AG09309 (cell line): ENCODE measurements at regions not wholly inside any gene's neighbourhood (a gene's known extent, or its start where the extent isn't known, plus 50 kb on each side); places are given as distances from the start of the nearest gene placed in this dataset.
"Not testable (repeated sequence)": the region's sequence is repeated elsewhere in the genome, so short reads cannot be mapped to it uniquely, and the experiment has no call there.

ENCODE experiments used
- DNase-seq: peaks from one replicate; pipeline ENCODE4 v3.0.0-alpha.2; 2010; ENCODE audit warnings: low read depth
- H3K4me3 ChIP-seq: 2 replicates; pipeline ENCODE4 v1.5.1; 2011; ENCODE audit warnings: mild to moderate bottlenecking, low read depth, low read length, moderate library complexity; ENCODE audit not compliant: control insufficient read depth
- TF ChIP-seq, protein P1 (sequence below): IDR thresholded peaks from 2 replicates; pipeline ENCODE4 v1.5.1; 2011; ENCODE audit warnings: mild to moderate bottlenecking, low read depth, low read length, inconsistent platforms; ENCODE audit not compliant: insufficient read depth, control insufficient read depth; ENCODE audit errors: missing control alignments

DNA sequence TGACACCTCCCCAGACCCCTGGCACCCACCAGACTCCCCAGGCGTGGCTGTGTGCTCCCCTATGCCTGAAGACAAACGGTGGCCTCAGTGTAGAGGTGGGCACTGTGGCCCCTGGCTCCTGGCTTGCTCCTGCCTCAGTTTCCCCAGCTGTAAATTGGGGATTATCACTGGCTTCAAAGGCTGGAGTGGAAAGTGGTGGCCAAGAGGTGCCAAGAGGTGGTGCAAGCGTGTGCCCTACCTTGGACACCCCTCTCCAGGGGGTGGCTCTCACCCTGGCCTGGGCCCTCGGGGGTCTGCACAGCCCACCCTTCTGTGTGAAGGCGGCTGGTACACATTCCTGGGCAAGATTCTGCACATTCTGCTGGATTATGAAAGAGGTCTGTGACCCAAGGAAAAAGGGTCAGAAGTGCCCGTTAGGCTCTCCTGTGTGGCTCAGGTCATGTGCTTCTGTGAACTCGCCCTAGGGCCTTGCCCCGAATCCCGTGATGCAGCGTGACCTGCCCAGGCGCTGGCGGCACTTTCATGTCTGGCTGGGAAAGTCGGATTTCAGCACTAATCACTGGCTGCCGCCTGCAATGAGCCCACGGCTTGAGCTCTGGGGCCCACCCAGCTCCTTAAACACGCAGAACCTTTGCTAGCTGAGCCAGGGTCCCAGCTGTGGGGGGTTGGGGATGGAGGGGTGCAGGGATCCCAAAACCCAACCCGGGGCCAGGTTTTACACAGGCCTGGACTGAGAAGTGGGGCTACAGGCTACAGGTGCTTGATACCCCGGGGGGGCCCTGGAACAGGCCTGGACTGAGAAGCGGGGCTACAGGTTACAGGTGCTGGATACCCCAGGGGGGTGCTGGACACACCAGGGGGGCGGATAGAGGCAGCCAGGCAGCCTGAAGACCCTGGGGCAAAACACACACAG lies 86.8 kb upstream of the METTL9 start:
- not testable (repeated sequence) for DNase-seq, H3K4me3 ChIP-seq

DNA sequence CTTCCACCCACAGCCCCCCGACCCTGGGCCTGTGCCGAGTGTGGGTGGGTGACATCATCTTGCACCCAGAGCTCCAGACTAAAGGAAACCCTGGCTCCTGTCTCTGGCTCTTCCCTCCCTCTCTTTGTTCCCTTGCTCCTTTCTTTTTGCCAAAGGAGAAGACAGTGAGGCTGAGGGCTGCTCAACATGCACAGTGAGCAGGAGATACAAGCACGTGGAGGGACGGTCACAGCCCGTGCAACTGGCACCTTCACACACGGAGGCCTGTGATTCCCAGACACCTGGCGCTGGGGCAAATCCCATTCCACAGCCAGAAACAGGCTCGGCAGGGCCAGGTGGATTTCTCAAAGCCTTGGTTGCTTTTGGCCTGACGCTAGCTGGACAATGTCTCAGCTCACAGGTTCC lies 86.0 kb upstream of the METTL9 start:
- DNase-seq, H3K4me3 ChIP-seq: not testable (repeated sequence)

DNA sequence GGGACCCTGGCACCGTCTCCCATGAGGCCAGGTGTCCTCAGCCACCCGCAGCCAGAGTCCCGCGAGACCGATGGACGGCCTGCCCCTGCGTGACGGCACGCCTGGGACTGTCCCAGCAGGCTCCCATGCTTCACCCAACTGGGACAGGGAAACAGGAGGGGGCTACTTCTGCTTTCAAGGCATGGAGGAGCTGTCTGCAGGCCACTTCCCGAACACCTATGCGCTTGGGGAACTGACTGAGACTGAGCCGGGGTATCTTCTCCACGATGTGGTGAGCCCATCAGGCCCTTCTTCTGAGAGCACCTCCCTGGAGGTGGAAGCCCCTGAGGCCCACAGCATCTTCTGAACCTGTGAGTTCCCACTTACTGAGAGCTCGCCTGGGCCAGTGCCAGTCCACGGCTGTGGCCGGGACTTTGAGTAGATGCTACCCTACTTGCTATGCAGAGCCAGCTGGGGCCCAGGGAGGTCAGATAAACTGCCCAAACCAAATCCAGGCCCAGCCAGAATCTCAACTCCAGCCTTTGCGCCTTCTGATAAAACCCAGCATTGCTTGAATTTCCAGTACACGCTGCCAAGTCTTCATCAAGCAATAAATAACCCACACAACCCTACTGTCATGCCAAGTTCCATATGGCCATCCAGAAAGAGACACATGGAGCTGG lies 85.4 kb upstream of the METTL9 start:
- not testable (repeated sequence) for H3K4me3 ChIP-seq, DNase-seq

DNA sequence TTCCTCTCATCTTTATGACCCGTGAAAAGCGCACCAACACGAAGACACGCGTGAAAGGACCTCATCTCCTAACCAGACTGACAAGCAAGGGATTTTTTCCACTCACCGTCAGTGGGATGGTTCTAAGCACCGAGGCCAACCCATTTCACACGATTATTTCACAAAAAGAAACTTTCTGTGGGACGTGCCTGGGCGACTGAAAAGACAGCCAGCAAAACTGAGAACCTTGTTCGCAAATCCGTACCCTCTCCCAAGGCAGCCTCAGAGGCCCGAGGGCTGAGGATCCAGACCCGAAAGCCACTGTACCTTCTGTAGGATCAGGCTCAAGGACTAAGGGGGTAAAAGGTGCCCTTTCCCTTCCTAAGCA lies 84.9 kb upstream of the METTL9 start:
- not testable (repeated sequence) for H3K4me3 ChIP-seq, DNase-seq

DNA sequence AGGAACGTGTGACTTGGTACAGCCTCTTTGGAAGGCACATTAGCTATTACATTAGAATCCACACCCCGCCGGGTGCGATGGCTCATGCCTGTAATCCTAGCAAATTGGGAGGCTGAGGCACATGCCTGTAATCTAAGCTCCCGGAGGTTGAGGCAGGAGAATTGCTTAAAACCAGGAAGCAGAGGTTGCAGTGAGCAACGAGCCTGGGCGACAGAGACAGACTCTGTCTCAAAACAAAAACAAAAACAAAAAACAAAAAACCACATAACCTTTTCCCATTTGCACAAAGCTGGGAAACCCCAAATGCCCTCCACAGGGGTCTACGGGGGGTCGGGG lies 82.7 kb upstream of the METTL9 start:
- H3K4me3 ChIP-seq, DNase-seq: not testable (repeated sequence)

GRCh38 chr16:21517263-21517662 lies 82.1 kb upstream of the METTL9 start:
- not testable (repeated sequence) for DNase-seq, H3K4me3 ChIP-seq

DNA sequence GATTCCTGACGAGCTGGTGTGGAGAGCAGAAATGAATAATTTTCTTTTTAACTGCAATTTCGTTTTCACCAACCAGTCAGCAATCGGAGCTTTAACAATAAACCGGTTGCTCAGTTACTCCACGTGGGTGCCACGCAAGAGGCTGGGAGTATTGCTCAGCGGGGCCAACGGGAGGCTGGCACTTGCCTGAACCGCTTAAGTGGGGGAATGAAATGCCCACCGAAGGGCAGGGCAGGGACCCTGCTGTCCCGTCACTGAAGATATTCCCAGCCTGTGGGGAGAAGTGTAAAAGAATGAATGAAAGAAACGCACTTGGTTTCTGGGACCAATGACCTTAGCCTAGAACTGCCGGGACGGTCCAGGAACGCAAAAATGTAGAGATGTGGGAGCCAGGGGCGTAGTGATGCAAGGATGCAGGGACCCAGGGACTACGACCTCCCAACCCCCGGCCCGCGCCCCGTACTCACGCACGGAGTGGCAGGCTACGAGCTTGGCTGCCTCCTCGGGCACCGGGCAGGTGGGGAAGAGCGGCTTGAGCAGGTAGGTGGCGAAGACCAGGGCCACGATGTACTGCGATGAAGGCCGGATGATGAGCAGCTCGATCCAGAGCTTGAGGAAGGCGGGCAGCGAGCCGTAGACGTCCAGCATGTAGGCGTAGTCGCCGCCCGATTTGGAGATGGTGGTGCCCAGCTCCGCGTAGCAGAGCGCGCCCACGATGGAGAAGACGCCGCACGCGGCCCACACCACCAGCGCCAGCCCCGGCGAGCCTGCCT lies 79.8 kb upstream of the METTL9 start:
- not testable (repeated sequence) for DNase-seq
- H3K4me3 ChIP-seq, result peak overlapping the region; percentile 75

DNA sequence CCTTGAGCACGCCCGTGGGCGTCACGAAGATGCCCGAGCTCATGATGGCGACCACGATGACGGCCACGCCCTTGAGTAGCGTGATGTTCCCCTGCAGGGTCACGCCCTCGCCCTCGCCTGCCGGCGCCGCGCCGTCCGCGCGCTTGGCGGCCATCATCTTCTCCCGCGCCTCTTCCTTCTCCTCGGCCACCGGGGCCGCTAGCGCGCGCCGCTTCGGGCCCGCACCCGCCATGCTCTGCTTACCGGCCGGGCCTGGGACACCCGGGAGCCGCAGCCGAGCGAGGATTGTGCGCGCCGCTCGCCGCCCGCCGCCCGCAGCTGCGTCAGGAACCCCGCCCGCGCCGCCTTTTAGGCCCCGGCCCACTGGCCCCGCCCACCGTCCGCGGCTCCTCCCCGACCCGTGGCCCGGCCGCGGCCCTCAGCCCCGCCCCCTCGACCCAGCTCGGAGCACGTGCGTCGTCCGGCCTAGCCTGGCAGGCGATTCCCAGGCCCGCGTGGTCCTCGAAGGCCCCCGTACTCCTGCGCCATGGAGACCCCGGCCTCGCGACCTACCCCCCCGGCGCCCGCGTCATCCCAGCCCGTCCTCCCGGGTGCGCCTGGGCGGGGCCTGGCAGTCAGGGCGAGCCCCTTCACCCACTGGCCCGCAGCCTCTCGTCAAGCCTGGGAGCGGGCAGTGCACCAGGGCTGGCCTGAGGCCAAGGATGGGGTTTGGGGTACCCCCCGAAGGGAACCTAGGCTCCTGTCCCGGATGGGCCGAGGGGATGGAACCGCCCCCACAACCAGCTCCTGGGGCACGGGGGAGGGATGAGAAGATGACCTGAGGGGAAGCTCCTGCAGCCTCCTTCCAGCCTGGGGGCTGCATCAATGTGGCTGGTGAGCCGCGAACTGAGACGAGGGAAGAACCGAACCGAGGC lies 79.0 kb upstream of the METTL9 start:
- DNase-seq, result not testable (repeated sequence)
- H3K4me3 ChIP-seq, result peak overlapping the region; percentile 75

DNA sequence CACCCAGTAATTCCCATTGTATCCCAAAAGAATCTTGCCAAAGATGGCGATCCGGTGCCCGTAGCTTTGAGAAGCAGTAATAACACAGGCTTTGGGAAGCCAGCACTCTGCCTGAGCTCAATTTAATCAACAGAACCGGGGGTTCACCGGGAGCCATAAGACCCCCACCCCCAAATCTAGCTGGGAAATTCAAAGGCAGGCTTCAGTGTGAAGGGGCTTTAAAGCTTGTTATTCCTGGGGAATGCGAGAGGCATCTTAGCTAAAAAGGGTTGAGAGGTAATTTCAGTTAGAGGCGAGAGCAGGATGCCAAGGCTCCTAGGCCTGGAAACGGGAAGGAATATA lies 78.4 kb upstream of the METTL9 start:
- H3K4me3 ChIP-seq, DNase-seq: not testable (repeated sequence)

DNA sequence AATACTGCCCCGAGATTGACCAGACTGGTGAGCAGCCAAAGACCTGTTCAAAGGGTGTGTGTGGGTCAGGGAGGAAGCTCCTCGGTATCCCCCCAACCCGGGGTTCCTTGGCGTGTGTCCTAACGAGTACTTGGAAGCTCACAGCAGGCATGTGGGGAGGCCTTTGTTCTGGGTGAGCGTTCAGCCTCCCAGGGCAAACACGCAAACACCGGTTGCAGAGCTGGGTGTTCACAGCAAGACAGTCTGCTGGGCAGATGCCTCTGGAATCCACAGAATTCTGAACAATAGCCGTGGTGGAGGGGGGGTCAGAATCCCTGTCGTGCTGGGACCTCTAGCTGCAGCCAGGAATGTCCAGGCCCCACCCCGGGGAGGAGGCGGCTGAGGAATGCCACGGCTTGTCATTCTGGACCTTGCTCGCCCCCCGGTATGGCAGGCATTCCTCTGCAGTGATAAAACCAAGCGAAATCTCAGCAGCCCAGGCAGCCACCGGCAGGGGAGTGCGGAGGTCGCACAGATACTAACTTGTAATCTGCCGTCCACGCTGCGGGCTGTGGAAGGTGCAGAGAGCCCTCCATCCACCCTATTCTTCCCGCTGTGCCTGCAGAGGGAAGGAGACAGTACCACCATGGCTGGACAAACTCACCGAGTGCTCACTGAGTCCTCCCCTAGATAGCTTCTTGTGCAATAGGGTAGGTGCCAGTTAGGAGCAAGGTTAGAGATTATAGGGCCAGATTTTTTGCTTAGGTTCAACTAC lies 77.8 kb upstream of the METTL9 start:
- not testable (repeated sequence) for DNase-seq, H3K4me3 ChIP-seq

DNA sequence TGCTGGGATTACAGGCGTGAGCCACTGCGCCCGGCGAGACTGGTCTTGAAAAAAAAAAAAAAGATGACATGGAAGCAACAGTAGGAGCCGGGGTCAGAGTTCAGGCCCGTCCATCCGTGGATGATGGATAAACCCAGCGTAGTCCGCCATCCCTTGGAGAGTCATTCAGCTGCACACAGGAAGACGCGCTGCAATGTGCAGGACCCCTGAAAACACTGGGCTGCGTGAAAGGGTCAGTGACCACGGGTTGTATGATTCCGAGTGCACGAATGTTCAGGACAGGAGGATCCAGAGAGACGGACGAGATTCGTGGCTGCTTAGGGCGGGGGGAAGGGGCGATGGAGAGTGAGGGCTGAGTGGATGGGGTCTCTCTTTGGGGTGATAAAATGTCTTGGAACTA lies 76.5 kb upstream of the METTL9 start:
- H3K4me3 ChIP-seq, DNase-seq: not testable (repeated sequence)

DNA sequence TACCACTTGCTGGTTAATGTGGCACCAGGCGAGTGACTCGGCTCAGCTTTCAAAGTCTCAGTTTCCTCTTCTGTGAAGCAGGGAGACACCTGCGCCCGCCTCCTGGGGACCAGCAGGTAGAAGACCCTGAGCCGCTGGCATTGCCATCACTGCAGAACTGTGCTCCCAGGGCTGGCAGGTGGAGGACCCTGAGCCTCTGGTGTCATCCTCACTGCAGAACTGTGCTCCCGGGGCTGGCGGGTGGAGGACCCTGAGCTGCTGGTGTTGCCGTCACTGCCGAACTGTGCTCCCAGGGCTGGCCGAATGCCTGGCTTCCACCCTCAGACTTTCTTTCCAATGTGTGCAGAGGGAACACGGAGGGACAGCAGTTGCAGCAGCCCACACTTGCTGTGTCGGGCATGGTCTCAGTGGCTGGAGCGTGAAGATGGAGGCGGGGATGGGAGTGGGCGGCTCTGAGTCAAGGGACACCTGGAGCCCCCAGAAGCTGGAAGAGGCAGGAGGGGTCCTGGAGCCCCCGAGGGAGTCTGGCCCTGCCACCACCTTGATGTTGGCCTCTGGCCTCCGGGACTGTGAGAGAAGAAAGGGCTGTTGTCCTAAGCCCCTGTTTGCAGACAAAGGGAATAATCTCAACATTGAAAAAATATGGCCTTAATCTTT lies 75.8 kb upstream of the METTL9 start:
- no peak for DNase-seq
- TF ChIP-seq, protein P1, sequence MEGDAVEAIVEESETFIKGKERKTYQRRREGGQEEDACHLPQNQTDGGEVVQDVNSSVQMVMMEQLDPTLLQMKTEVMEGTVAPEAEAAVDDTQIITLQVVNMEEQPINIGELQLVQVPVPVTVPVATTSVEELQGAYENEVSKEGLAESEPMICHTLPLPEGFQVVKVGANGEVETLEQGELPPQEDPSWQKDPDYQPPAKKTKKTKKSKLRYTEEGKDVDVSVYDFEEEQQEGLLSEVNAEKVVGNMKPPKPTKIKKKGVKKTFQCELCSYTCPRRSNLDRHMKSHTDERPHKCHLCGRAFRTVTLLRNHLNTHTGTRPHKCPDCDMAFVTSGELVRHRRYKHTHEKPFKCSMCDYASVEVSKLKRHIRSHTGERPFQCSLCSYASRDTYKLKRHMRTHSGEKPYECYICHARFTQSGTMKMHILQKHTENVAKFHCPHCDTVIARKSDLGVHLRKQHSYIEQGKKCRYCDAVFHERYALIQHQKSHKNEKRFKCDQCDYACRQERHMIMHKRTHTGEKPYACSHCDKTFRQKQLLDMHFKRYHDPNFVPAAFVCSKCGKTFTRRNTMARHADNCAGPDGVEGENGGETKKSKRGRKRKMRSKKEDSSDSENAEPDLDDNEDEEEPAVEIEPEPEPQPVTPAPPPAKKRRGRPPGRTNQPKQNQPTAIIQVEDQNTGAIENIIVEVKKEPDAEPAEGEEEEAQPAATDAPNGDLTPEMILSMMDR, result no peak
- H3K4me3 ChIP-seq, result no peak overlapping the region
